Activated CD8-positive, alpha-beta T cell treated with anti-CD3 and anti-CD28 coated beads for 36 hours (primary cell): ENCODE measurements at regions not wholly inside any gene's neighbourhood (a gene's known extent, or its start where the extent isn't known, plus 50 kb on each side); places are given as distances from the start of the nearest gene placed in this dataset.

ENCODE experiments used
- ATAC-seq: fragments of 200-7000 bp; cut with Tn5 transposase; one replicate; pipeline ENCODE4 v1.10.0; 2021; ENCODE audit warnings: mild to moderate bottlenecking, moderate library complexity
- CTCF ChIA-PET: fragments of 350-600 bp; sonication (Branson Sonifier 250); formaldehyde crosslinking; loops from one replicate; lab custom pipeline; 2021; ENCODE audit warnings: antibody characterized with exemption; lab: Charles Lee
- POLR2A ChIA-PET: fragments of 350-600 bp; sonication (Branson Sonifier 250); formaldehyde crosslinking; loops from one replicate; lab custom pipeline; 2021; ENCODE audit warnings: antibody characterized with exemption; lab: Charles Lee
- DNase-seq: peaks from one replicate; pipeline ENCODE4 v3.0.0-alpha.2; 2020
- H3K27ac Mint-ChIP-seq: one replicate; pipeline ENCODE4 v1.8.0; 2021; ENCODE audit warnings: mild to moderate bottlenecking, mixed read lengths
- H3K27me3 Mint-ChIP-seq: one replicate; pipeline ENCODE4 v1.8.0; 2021; ENCODE audit warnings: mixed read lengths
- H3K36me3 Mint-ChIP-seq: one replicate; pipeline ENCODE4 v1.8.0; 2021; ENCODE audit warnings: low read depth, mixed read lengths
- H3K4me1 Mint-ChIP-seq: one replicate; pipeline ENCODE4 v1.8.0; 2021; ENCODE audit warnings: low read depth, mixed read lengths
- H3K4me3 Mint-ChIP-seq: one replicate; pipeline ENCODE4 v1.8.0; 2021; ENCODE audit warnings: mild to moderate bottlenecking, moderate library complexity, mixed read lengths
- H3K9me3 Mint-ChIP-seq: one replicate; pipeline ENCODE4 v1.8.0; 2021; ENCODE audit warnings: mixed read lengths
- CTCF ChIP-seq: fragments of 200-600 bp; IDR thresholded peaks from one replicate; pipeline ENCODE4 v1.8.0; 2022; ENCODE audit warnings: antibody characterized with exemption, mild to moderate bottlenecking
- intact Hi-C: fragments of 100-400 bp; cut with micrococcal nuclease; formaldehyde crosslinking; loops from one replicate; pipeline ENCODE4 v1.10.0; 2022

GRCh38 chr1:30130099-30130498 lies 593.3 kb downstream of the MATN1 start:
- DNase-seq, result no peak
- Mint-ChIP-seq H3K27ac (no peak overlapping the region), H3K27me3 (no peaks in the 10 kb centered on the region), H3K4me3 (no peak overlapping the region), H3K36me3 (no peaks in the 10 kb centered on the region), H3K4me1 (no peaks in the 10 kb centered on the region), H3K9me3 (no peaks in the 10 kb centered on the region)
- no peak for TF ChIP-seq CTCF
- intact Hi-C loops, result no loop called here
- ATAC-seq, result no peak
- CTCF ChIA-PET, result no interaction called here
- POLR2A ChIA-PET, result no interaction called here

GRCh38 chr1:30129421-30130055 lies 593.8 kb downstream of the MATN1 start:
- DNase-seq (no peak), ATAC-seq (no peak)
- Mint-ChIP-seq H3K4me3 (no peak overlapping the region), H3K36me3 (no peaks in the 10 kb centered on the region), H3K27me3 (no peaks in the 10 kb centered on the region), H3K27ac (no peak overlapping the region), H3K9me3 (no peaks in the 10 kb centered on the region), H3K4me1 (no peaks in the 10 kb centered on the region)
- no peak for TF ChIP-seq CTCF
- CTCF ChIA-PET, result no interaction called here
- POLR2A ChIA-PET, result no interaction called here
- intact Hi-C loops, result no loop called here

- intact Hi-C loops, result no loop called here
- Mint-ChIP-seq H3K4me3 (no peak overlapping the region), H3K4me1 (no peaks in the 10 kb centered on the region), H3K27ac (no peak overlapping the region), H3K9me3 (no peaks in the 10 kb centered on the region), H3K27me3 (no peaks in the 10 kb centered on the region), H3K36me3 (no peaks in the 10 kb centered on the region)
- ChIA-PET CTCF (no interaction called here), POLR2A (no interaction called here)
- no peak for DNase-seq
- ATAC-seq, result no peak
- no peak for TF ChIP-seq CTCF
Observed at GRCh38 chr1:30129001-30129408, 594.4 kb downstream of the MATN1 start.

GRCh38 chr1:30126848-30127247 lies 596.5 kb downstream of the MATN1 start:
- DNase-seq (no peak), ATAC-seq (no peak)
- ChIA-PET POLR2A (no interaction called here), CTCF (no interaction called here)
- H3K4me1 Mint-ChIP-seq, result no peaks in the 10 kb centered on the region
- H3K36me3 Mint-ChIP-seq, result no peaks in the 10 kb centered on the region
- H3K27ac Mint-ChIP-seq, result no peak overlapping the region
- H3K4me3 Mint-ChIP-seq, result no peak overlapping the region
- H3K27me3 Mint-ChIP-seq, result no peaks in the 10 kb centered on the region
- TF ChIP-seq CTCF, result no peak
- intact Hi-C loops, result no loop called here
- H3K9me3 Mint-ChIP-seq, result no peaks in the 10 kb centered on the region

DNA sequence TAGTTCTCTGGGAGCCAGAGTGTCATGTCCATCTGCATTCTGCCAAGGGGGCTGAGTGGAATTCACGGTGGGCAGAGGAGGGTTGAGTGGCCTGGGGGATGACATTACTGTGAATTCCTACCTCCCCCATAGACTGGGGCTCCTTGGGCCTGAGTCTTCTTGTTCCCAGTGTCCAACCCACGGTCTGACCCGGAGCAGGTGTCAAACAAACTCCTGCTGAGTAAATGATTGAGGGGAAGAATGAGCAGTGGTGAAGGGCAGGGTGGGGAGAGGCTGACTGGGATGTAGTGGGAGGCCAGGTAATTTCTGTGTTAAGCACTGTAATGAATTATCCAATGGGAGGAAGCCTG lies 597.6 kb downstream of the MATN1 start:
- no peaks in the 10 kb centered on the region for H3K9me3 Mint-ChIP-seq
- no peaks in the 10 kb centered on the region for H3K4me1 Mint-ChIP-seq
- CTCF ChIA-PET, result no interaction called here
- H3K27ac Mint-ChIP-seq, result no peak overlapping the region
- H3K4me3 Mint-ChIP-seq, result no peak overlapping the region
- DNase-seq (no peak), ATAC-seq (no peak)
- H3K36me3 Mint-ChIP-seq, result no peaks in the 10 kb centered on the region
- intact Hi-C loops, result no loop called here
- POLR2A ChIA-PET, result no interaction called here
- H3K27me3 Mint-ChIP-seq, result no peaks in the 10 kb centered on the region
- no peak for TF ChIP-seq CTCF
